BJ (cell line): ENCODE measurements at regions not wholly inside any gene's neighbourhood (a gene's known extent, or its start where the extent isn't known, plus 50 kb on each side); places are given as distances from the start of the nearest gene placed in this dataset.

ENCODE experiments used
- CTCF ChIA-PET: fragments of 350-600 bp; formaldehyde crosslinking; extraction: SDS; loops from one replicate; lab custom pipeline; 2021; ENCODE audit warnings: antibody characterized with exemption, inconsistent platforms; lab: Yijun Ruan, JAX
- POLR2A ChIA-PET: fragments of 300-600 bp; sonication (Branson Sonifier 250); formaldehyde crosslinking; extraction: SDS; loops from one replicate; lab custom pipeline; 2021; ENCODE audit warnings: antibody characterized with exemption; lab: Charles Lee
- DNase-seq: peaks from one replicate; pipeline ENCODE4 v3.0.0-alpha.2; 2011; ENCODE audit warnings: low read depth
- H3K27me3 ChIP-seq: 2 replicates; pipeline ENCODE4 v1.6.0; 2011; ENCODE audit warnings: low read length; ENCODE audit not compliant: control insufficient read depth, insufficient read depth
- H3K36me3 ChIP-seq: 2 replicates; pipeline ENCODE4 v1.5.1; 2011; ENCODE audit warnings: low read length; ENCODE audit not compliant: control insufficient read depth, insufficient read depth
- H3K4me3 ChIP-seq: 2 replicates; pipeline ENCODE4 v1.5.1; 2011; ENCODE audit warnings: low read depth, mild to moderate bottlenecking, control low read depth, low read length
- TF ChIP-seq, protein P1 (sequence below): IDR thresholded peaks from 2 replicates; pipeline ENCODE4 v1.5.1; 2011; ENCODE audit warnings: low read depth, mild to moderate bottlenecking, control low read depth, inconsistent platforms, low read length, moderate library complexity; ENCODE audit not compliant: insufficient read depth

- H3K27me3 ChIP-seq: no peaks in the 10 kb centered on the region
- no peak for DNase-seq
- CTCF ChIA-PET: interaction anchor here (0.7 kb wide), 1 partner anchor 47 kb away, joined by 4 read pairs; no protein-coding TSS in a partner anchor
- TF ChIP-seq, protein P1, sequence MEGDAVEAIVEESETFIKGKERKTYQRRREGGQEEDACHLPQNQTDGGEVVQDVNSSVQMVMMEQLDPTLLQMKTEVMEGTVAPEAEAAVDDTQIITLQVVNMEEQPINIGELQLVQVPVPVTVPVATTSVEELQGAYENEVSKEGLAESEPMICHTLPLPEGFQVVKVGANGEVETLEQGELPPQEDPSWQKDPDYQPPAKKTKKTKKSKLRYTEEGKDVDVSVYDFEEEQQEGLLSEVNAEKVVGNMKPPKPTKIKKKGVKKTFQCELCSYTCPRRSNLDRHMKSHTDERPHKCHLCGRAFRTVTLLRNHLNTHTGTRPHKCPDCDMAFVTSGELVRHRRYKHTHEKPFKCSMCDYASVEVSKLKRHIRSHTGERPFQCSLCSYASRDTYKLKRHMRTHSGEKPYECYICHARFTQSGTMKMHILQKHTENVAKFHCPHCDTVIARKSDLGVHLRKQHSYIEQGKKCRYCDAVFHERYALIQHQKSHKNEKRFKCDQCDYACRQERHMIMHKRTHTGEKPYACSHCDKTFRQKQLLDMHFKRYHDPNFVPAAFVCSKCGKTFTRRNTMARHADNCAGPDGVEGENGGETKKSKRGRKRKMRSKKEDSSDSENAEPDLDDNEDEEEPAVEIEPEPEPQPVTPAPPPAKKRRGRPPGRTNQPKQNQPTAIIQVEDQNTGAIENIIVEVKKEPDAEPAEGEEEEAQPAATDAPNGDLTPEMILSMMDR: no peak
- no peak overlapping the region for H3K4me3 ChIP-seq
- POLR2A ChIA-PET: no interaction called here
- H3K36me3 ChIP-seq: no peaks in the 10 kb centered on the region
These were observed 107.3 kb upstream of the MYCN start for GRCh38 chr2:15832849-15833680.

GRCh38 chr2:15833731-15834130, 106.6 kb upstream of the MYCN start:
- TF ChIP-seq, protein P1: no peak
- ChIA-PET CTCF (no interaction called here), POLR2A (no interaction called here)
- no peak for DNase-seq
- H3K27me3 ChIP-seq: no peaks in the 10 kb centered on the region
- H3K36me3 ChIP-seq: no peaks in the 10 kb centered on the region
- H3K4me3 ChIP-seq: no peak overlapping the region

- Histone ChIP-seq H3K27me3 (no peaks in the 10 kb centered on the region), H3K36me3 (no peaks in the 10 kb centered on the region), H3K4me3 (no peak overlapping the region)
- ChIA-PET POLR2A (no interaction called here), CTCF (no interaction called here)
- DNase-seq: no peak
- TF ChIP-seq, protein P1: no peak
These were observed 105.8 kb upstream of the MYCN start for GRCh38 chr2:15834381-15835031.

DNA sequence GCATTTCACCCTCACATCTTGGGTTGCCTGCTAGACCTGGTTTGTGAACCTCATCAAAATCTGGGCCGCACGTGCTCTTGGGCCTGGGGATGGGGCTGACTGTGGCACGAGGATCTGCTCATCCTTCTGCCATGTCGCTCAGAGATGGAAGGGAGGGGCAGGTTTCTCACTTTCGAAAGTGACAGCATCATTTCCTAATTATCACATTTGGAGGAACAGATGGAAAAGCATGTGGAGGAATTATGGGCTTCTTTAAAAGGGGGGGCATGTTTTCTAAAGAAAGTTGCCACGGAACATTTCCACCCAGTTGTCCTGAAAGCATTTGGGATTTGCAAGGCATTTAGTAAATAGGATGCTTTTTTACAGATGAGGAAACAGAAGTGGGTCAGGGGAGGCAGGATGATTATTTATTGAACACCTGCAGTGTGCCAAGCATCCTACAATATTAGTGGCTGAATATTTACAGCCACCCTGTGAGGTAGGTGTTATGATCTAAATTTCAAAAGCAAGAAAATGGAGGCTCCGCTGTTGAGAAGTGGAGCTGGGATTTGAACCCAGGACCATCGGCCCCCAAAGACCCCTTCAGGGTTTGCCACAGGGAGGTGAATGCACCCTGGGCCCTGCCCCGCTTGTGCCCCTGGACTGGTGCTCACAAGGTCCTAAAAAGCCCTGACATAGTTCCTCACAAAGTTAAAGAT, 104.2 kb upstream of the MYCN start:
- ChIA-PET CTCF (no interaction called here), POLR2A (no interaction called here)
- no peaks in the 10 kb centered on the region for H3K36me3 ChIP-seq
- TF ChIP-seq, protein P1: no peak
- H3K27me3 ChIP-seq: no peaks in the 10 kb centered on the region
- H3K4me3 ChIP-seq: no peak overlapping the region
- DNase-seq: no peak
